Smooth muscle cell (in vitro differentiated cells): ENCODE measurements at regions not wholly inside any gene's neighbourhood (a gene's known extent, or its start where the extent isn't known, plus 50 kb on each side); places are given as distances from the start of the nearest gene placed in this dataset.
"Not testable (repeated sequence)": the region's sequence is repeated elsewhere in the genome, so short reads cannot be mapped to it uniquely, and the experiment has no call there.

Experiments used
- DNase-seq: peaks from one replicate; lab custom pipeline; 2025; ENCODE audit not compliant: unreplicated experiment; lab: John Stamatoyannopoulos, UW
- H2AFZ ChIP-seq: fragments of 200-600 bp; sonication (generic); 2 replicates; pipeline ENCODE4 v1.6.0; 2016; ENCODE audit warnings: antibody characterized with exemption, low read depth, mild to moderate bottlenecking
- H3F3A ChIP-seq: fragments of 200-600 bp; sonication (generic); 2 replicates; pipeline ENCODE4 v1.6.0; 2017; ENCODE audit warnings: antibody characterized with exemption, low read depth
- H3K27ac ChIP-seq: fragments of 200-600 bp; sonication (generic); 2 replicates; pipeline ENCODE4 v1.5.1; 2016; ENCODE audit warnings: low read depth, mild to moderate bottlenecking
- H3K27me3 ChIP-seq: fragments of 200-600 bp; sonication (generic); 2 replicates; pipeline ENCODE4 v1.6.1; 2016; ENCODE audit warnings: low read depth, mild to moderate bottlenecking
- H3K36me3 ChIP-seq: fragments of 200-600 bp; sonication (generic); 2 replicates; pipeline ENCODE4 v1.5.1; 2016; ENCODE audit warnings: low read depth
- H3K4me1 ChIP-seq: fragments of 200-600 bp; sonication (generic); 2 replicates; pipeline ENCODE4 v1.5.1; 2016; ENCODE audit warnings: low read depth
- H3K4me2 ChIP-seq: fragments of 200-600 bp; sonication (generic); 2 replicates; pipeline ENCODE4 v1.6.0; 2016; ENCODE audit warnings: mild to moderate bottlenecking
- H3K4me3 ChIP-seq: fragments of 200-600 bp; sonication (generic); 2 replicates; pipeline ENCODE4 v1.5.1; 2016; ENCODE audit warnings: mild to moderate bottlenecking
- H3K79me2 ChIP-seq: fragments of 200-600 bp; sonication (generic); 2 replicates; pipeline ENCODE4 v1.6.0; 2016; ENCODE audit warnings: low read depth, mild to moderate bottlenecking
- H3K9ac ChIP-seq: fragments of 200-600 bp; sonication (generic); 2 replicates; pipeline ENCODE4 v1.6.0; 2016; ENCODE audit warnings: low read depth
- H3K9me3 ChIP-seq: fragments of 200-600 bp; sonication (generic); replicated peaks from 2 replicates; pipeline ENCODE4 v1.5.1; 2016; ENCODE audit warnings: low read depth
- H4K20me1 ChIP-seq: fragments of 200-600 bp; sonication (generic); 2 replicates; pipeline ENCODE4 v1.6.0; 2016; ENCODE audit warnings: low read depth
- CTCF ChIP-seq: fragments of 200-600 bp; sonication (generic); IDR thresholded peaks from 2 replicates; pipeline ENCODE4 v1.5.1; 2017; ENCODE audit warnings: borderline replicate concordance, mild to moderate bottlenecking, antibody characterized with exemption; ENCODE audit not compliant: insufficient read depth, poor library complexity, severe bottlenecking
- WGBS: methylation state at CpG from one replicate; pipeline ENCODE4 v1.1.7; 2016; ENCODE audit warnings: low lambda C conversion rate; 5-methylcytosine and 5-hydroxymethylcytosine counted together

GRCh38 chr2:144003460-144004075 lies 516.4 kb downstream of the ZEB2 start:
- Histone ChIP-seq H3K4me1 (no peaks in the 10 kb centered on the region), H3K36me3 (no peaks in the 10 kb centered on the region), H3K9me3 (no peaks in the 10 kb centered on the region), H3F3A (no peaks in the 10 kb centered on the region), H3K27ac (no peak overlapping the region), H3K27me3 (no peaks in the 10 kb centered on the region), H4K20me1 (no peaks in the 10 kb centered on the region), H3K9ac (no peak overlapping the region), H2AFZ (no peak overlapping the region), H3K4me3 (no peak overlapping the region), H3K4me2 (no peak overlapping the region), H3K79me2 (no peaks in the 10 kb centered on the region)
- no peak for DNase-seq
- WGBS: 80% methylated on average over 2 of the region's 2 CpGs
- TF ChIP-seq CTCF: no peak

GRCh38 chr2:143996974-143997373 lies 522.9 kb downstream of the ZEB2 start:
- no peaks in the 10 kb centered on the region for H3K9me3 ChIP-seq
- H3K4me2 ChIP-seq: no peak overlapping the region
- H3K9ac ChIP-seq: no peak overlapping the region
- H3K27ac ChIP-seq: no peak overlapping the region
- H3K4me3 ChIP-seq: no peak overlapping the region
- TF ChIP-seq CTCF: no peak
- 75% methylated on average over 2 of the region's 2 CpGs for WGBS
- DNase-seq: no peak
- H4K20me1 ChIP-seq: no peaks in the 10 kb centered on the region
- H3K36me3 ChIP-seq: no peaks in the 10 kb centered on the region
- H3K4me1 ChIP-seq: no peaks in the 10 kb centered on the region
- H2AFZ ChIP-seq: no peak overlapping the region
- H3K79me2 ChIP-seq: no peaks in the 10 kb centered on the region
- H3K27me3 ChIP-seq: no peaks in the 10 kb centered on the region
- no peaks in the 10 kb centered on the region for H3F3A ChIP-seq

DNA sequence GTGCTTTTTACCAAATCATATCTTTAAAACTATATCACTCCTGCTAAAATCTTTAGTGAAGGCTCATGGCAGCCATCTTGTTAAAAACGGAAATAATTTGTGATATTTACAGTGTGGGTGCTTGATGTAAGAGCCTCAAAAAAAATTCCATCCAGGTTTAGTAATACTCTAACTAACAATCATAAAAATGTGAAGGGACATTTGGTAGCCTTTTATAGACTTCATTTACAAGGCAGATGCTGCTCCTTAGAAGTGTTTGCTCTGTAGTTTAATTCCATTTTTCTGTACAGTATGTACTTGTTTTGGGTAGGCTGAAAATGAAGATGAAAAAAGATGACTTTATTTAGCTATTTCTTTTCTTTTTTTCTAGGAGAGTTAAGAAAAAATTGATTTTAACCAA lies 525.0 kb downstream of the ZEB2 start:
- Histone ChIP-seq H3K27me3 (no peaks in the 10 kb centered on the region), H3K4me3 (no peak overlapping the region), H3F3A (no peaks in the 10 kb centered on the region), H3K27ac (no peak overlapping the region), H3K36me3 (no peaks in the 10 kb centered on the region), H3K9me3 (no peaks in the 10 kb centered on the region), H3K79me2 (no peaks in the 10 kb centered on the region), H2AFZ (no peak overlapping the region), H3K4me2 (no peak overlapping the region), H3K4me1 (no peaks in the 10 kb centered on the region), H3K9ac (no peak overlapping the region), H4K20me1 (no peaks in the 10 kb centered on the region)
- WGBS: 100% methylated on average over 1 of the region's 1 CpG
- TF ChIP-seq CTCF: no peak
- DNase-seq: no peak

DNA sequence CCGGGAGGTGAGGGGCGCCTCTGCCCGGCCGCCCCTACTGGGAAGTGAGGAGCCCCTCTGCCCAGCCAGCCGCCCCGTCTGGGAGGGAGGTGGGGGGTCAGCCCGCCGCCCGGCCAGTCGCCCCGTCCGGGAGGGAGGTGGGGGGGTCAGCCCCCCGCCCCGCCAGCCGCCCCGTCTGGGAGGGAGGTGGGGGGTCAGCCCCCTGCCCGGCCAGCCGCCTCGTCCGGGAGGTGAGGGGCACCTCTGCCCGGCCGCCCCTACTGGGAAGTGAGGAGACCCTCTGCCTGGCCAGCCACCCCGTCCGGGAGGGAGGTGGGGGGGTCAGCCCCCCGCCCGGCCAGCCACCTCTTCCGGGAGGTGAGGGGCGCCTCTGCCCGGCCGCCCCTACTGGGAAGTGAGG lies 528.3 kb downstream of the ZEB2 start:
- not testable (repeated sequence) for H3K27me3 ChIP-seq, H3K79me2 ChIP-seq, DNase-seq, H3K4me1 ChIP-seq, H2AFZ ChIP-seq, H4K20me1 ChIP-seq, H3K4me2 ChIP-seq, H3K9ac ChIP-seq, H3K4me3 ChIP-seq, H3K36me3 ChIP-seq, H3K27ac ChIP-seq, H3K9me3 ChIP-seq, H3F3A ChIP-seq
- 98% methylated on average over 8 of the region's 30 CpGs for WGBS
